GM23338 (cell line): ENCODE measurements at regions not wholly inside any gene's neighbourhood (a gene's known extent, or its start where the extent isn't known, plus 50 kb on each side); places are given as distances from the start of the nearest gene placed in this dataset.

Experiments used
- ATAC-seq: fragments of 200-7000 bp; cut with Tn5 transposase; 3 replicates; pipeline ENCODE4 v1.9.1; 2020
- DNase-seq: peaks from one replicate; pipeline ENCODE4 v3.0.0-alpha.2; 2015; ENCODE audit warnings: low spot score
- H2AFZ ChIP-seq: fragments of 200-600 bp; sonication (generic); 2 replicates; pipeline ENCODE4 v1.8.0; 2016; ENCODE audit warnings: antibody characterized with exemption, mild to moderate bottlenecking, moderate library complexity
- H3F3A ChIP-seq: fragments of 200-600 bp; sonication (generic); replicated peaks from 2 replicates; pipeline ENCODE4 v1.8.0; 2017; ENCODE audit warnings: antibody characterized with exemption, mixed run types, low read depth
- H3K27ac ChIP-seq: fragments of 200-600 bp; sonication (generic); 2 replicates; pipeline ENCODE4 v1.6.1; 2016; ENCODE audit warnings: low read depth
- H3K27me3 ChIP-seq: fragments of 200-600 bp; sonication (generic); 2 replicates; pipeline ENCODE4 v1.8.0; 2016; ENCODE audit warnings: mild to moderate bottlenecking, mixed run types, moderate library complexity; ENCODE audit not compliant: insufficient read depth
- H3K36me3 ChIP-seq: fragments of 200-600 bp; sonication (generic); 2 replicates; pipeline ENCODE4 v1.8.0; 2016; ENCODE audit warnings: mild to moderate bottlenecking; ENCODE audit not compliant: insufficient read depth
- H3K4me1 ChIP-seq: fragments of 200-600 bp; sonication (generic); 2 replicates; pipeline ENCODE4 v1.8.0; 2016; ENCODE audit warnings: mild to moderate bottlenecking, moderate library complexity; ENCODE audit not compliant: insufficient read depth
- H3K4me2 ChIP-seq: fragments of 200-600 bp; sonication (generic); 2 replicates; pipeline ENCODE4 v1.7.1; 2017; ENCODE audit warnings: mixed run types
- H3K4me3 ChIP-seq: fragments of 200-600 bp; sonication (generic); 2 replicates; pipeline ENCODE4 v1.6.1; 2016; ENCODE audit warnings: mixed run types
- H3K79me2 ChIP-seq: fragments of 200-600 bp; sonication (generic); replicated peaks from 2 replicates; pipeline ENCODE4 v1.8.0; 2017; ENCODE audit warnings: mild to moderate bottlenecking; ENCODE audit not compliant: insufficient read depth
- H3K9me2 ChIP-seq: fragments of 200-600 bp; sonication (generic); 2 replicates; pipeline ENCODE4 v1.8.0; 2017; ENCODE audit not compliant: insufficient read depth
- H4K20me1 ChIP-seq: fragments of 200-600 bp; sonication (generic); replicated peaks from 2 replicates; pipeline ENCODE4 v1.8.0; 2017; ENCODE audit warnings: mild to moderate bottlenecking; ENCODE audit not compliant: insufficient read depth
- H3K27ac Mint-ChIP-seq: 2 replicates; pipeline ENCODE4 v1.8.0; 2020; ENCODE audit warnings: inconsistent platforms, mild to moderate bottlenecking, moderate library complexity, mixed read lengths
- H3K27me3 Mint-ChIP-seq: 3 replicates; pipeline ENCODE4 v1.8.0; 2022; ENCODE audit warnings: low read depth, mild to moderate bottlenecking, moderate library complexity, mixed read lengths, inconsistent platforms; ENCODE audit not compliant: insufficient read depth, poor library complexity
- H3K36me3 Mint-ChIP-seq: 3 replicates; pipeline ENCODE4 v1.8.0; 2021; ENCODE audit warnings: low read depth, mild to moderate bottlenecking, inconsistent platforms, moderate library complexity, mixed read lengths
- H3K4me1 Mint-ChIP-seq: 3 replicates; pipeline ENCODE4 v1.8.0; 2020; ENCODE audit warnings: mild to moderate bottlenecking, inconsistent platforms, mixed read lengths
- H3K4me3 Mint-ChIP-seq: 3 replicates; pipeline ENCODE4 v1.8.0; 2021; ENCODE audit warnings: moderate library complexity, mild to moderate bottlenecking, inconsistent platforms, mixed read lengths
- H3K9me3 Mint-ChIP-seq: 3 replicates; pipeline ENCODE4 v1.8.0; 2020; ENCODE audit warnings: moderate library complexity, mild to moderate bottlenecking, inconsistent platforms, mixed read lengths
- ETS1 ChIP-seq: IDR thresholded peaks from 2 replicates; pipeline ENCODE4 v1.6.1; 2016; ENCODE audit warnings: antibody characterized with exemption
- EZH2 ChIP-seq: fragments of 200-600 bp; sonication (generic); IDR thresholded peaks from one replicate; pipeline ENCODE4 v1.8.0; 2017; ENCODE audit warnings: antibody characterized with exemption, mild to moderate bottlenecking, low read depth; ENCODE audit not compliant: unreplicated experiment
- EZH2phosphoT487 ChIP-seq: fragments of 200-600 bp; sonication (generic); IDR thresholded peaks from one replicate; pipeline ENCODE4 v1.8.1; 2018; ENCODE audit warnings: antibody characterized with exemption; ENCODE audit not compliant: unreplicated experiment
- JUNB ChIP-seq: IDR thresholded peaks from one replicate; pipeline ENCODE4 v1.6.1; 2016; ENCODE audit warnings: antibody characterized with exemption; ENCODE audit not compliant: unreplicated experiment
- STAT1 ChIP-seq: IDR thresholded peaks from one replicate; pipeline ENCODE4 v1.6.1; 2016; ENCODE audit warnings: antibody characterized with exemption; ENCODE audit not compliant: unreplicated experiment
- ZNF114 ChIP-seq: fragments of 250-450 bp; sonication (Bioruptor Pico); IDR thresholded peaks from 2 replicates; pipeline ENCODE4 v1.5.0; 2020; ENCODE audit warnings: mild to moderate bottlenecking, moderate library complexity
- ZNF331 ChIP-seq: fragments of 250-450 bp; sonication (Bioruptor Pico); IDR thresholded peaks from 2 replicates; pipeline ENCODE4 v1.5.0; 2020; ENCODE audit warnings: low read depth, mild to moderate bottlenecking, moderate library complexity
- TF ChIP-seq, protein P1 (sequence below): fragments of 250-450 bp; sonication (Bioruptor Pico); IDR thresholded peaks from 2 replicates; pipeline ENCODE4 v1.5.0; 2020; ENCODE audit warnings: mild to moderate bottlenecking, moderate library complexity

DNA sequence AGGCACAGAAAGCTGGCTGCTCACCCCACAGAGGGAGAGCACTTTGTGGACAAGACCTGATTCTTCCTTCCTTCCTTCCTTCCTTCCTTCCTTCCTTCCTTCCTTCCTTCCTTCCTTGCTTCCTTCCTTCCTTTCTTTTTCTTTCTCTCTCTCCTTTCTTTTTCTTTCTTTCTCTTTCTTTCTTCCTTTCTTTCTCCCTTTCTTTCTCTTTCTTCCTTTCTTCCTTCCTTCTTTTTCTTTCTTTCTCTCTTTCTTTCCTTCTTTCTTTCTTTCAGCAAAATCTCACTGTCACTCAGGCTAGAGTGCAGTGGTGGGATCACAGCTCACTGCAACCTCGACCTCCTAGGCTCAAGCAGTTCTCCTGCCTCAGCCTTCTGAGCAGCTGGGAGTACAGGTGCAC, 263.9 kb downstream of the UQCRFS1 start (continued):
- TF ChIP-seq, protein P1, sequence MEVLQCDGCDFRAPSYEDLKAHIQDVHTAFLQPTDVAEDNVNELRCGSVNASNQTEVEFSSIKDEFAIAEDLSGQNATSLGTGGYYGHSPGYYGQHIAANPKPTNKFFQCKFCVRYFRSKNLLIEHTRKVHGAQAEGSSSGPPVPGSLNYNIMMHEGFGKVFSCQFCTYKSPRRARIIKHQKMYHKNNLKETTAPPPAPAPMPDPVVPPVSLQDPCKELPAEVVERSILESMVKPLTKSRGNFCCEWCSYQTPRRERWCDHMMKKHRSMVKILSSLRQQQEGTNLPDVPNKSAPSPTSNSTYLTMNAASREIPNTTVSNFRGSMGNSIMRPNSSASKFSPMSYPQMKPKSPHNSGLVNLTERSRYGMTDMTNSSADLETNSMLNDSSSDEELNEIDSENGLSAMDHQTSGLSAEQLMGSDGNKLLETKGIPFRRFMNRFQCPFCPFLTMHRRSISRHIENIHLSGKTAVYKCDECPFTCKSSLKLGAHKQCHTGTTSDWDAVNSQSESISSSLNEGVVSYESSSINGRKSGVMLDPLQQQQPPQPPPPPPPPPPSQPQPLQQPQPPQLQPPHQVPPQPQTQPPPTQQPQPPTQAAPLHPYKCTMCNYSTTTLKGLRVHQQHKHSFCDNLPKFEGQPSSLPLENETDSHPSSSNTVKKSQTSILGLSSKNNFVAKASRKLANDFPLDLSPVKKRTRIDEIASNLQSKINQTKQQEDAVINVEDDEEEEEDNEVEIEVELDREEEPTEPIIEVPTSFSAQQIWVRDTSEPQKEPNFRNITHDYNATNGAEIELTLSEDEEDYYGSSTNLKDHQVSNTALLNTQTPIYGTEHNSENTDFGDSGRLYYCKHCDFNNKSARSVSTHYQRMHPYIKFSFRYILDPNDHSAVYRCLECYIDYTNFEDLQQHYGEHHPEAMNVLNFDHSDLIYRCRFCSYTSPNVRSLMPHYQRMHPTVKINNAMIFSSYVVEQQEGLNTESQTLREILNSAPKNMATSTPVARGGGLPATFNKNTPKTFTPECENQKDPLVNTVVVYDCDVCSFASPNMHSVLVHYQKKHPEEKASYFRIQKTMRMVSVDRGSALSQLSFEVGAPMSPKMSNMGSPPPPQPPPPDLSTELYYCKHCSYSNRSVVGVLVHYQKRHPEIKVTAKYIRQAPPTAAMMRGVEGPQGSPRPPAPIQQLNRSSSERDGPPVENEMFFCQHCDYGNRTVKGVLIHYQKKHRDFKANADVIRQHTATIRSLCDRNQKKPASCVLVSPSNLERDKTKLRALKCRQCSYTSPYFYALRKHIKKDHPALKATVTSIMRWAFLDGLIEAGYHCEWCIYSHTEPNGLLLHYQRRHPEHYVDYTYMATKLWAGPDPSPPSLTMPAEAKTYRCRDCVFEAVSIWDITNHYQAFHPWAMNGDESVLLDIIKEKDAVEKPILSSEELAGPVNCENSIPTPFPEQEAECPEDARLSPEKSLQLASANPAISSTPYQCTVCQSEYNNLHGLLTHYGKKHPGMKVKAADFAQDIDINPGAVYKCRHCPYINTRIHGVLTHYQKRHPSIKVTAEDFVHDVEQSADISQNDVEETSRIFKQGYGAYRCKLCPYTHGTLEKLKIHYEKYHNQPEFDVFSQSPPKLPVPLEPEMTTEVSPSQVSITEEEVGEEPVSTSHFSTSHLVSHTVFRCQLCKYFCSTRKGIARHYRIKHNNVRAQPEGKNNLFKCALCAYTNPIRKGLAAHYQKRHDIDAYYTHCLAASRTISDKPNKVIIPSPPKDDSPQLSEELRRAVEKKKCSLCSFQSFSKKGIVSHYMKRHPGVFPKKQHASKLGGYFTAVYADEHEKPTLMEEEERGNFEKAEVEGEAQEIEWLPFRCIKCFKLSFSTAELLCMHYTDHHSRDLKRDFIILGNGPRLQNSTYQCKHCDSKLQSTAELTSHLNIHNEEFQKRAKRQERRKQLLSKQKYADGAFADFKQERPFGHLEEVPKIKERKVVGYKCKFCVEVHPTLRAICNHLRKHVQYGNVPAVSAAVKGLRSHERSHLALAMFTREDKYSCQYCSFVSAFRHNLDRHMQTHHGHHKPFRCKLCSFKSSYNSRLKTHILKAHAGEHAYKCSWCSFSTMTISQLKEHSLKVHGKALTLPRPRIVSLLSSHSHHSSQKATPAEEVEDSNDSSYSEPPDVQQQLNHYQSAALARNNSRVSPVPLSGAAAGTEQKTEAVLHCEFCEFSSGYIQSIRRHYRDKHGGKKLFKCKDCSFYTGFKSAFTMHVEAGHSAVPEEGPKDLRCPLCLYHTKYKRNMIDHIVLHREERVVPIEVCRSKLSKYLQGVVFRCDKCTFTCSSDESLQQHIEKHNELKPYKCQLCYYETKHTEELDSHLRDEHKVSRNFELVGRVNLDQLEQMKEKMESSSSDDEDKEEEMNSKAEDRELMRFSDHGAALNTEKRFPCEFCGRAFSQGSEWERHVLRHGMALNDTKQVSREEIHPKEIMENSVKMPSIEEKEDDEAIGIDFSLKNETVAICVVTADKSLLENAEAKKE (CRISPR knock-in tag), result no peak
- TF ChIP-seq STAT1 (no peak), EZH2phosphoT487 (no peak), JUNB (no peak), ETS1 (no peak), ZNF114 (CRISPR knock-in tag) (no peak), ZNF331 (no peak)

GRCh38 chr19:28948566-28948965, 264.4 kb downstream of the UQCRFS1 start:
- Mint-ChIP-seq H3K4me1 (peaks cover 7% of the 10 kb centered on the region; the same call in 2 of the 3 replicates), H3K9me3 (peaks cover 2% of the 10 kb centered on the region; the same call in 2 of the 3 replicates), H3K27me3 (peaks cover 8% of the 10 kb centered on the region), H3K27ac (no peak overlapping the region), H3K4me3 (no peak overlapping the region), H3K36me3 (no peaks in the 10 kb centered on the region)
- Histone ChIP-seq H3F3A (no peaks in the 10 kb centered on the region), H3K9me2 (no peaks in the 10 kb centered on the region), H3K79me2 (no peaks in the 10 kb centered on the region), H3K4me3 (no peak overlapping the region), H3K4me2 (no peak overlapping the region), H3K36me3 (no peaks in the 10 kb centered on the region), H4K20me1 (no peaks in the 10 kb centered on the region), H3K27ac (no peak overlapping the region), H3K4me1 (no peaks in the 10 kb centered on the region), H2AFZ (no peak overlapping the region), H3K27me3 (no peaks in the 10 kb centered on the region)
- ATAC-seq, result no peak
- no peak for DNase-seq
- TF ChIP-seq STAT1, result no peak
- TF ChIP-seq ZNF114 (CRISPR knock-in tag), result no peak
- no peak for TF ChIP-seq ZNF331
- no peak for TF ChIP-seq EZH2
- TF ChIP-seq, protein P1 (CRISPR knock-in tag), result no peak
